ENCODE measurements at regions not wholly inside any gene's neighbourhood (a gene's known extent, or its start where the extent isn't known, plus 50 kb on each side); places are given as distances from the start of the nearest gene placed in this dataset.

- TF ChIP-seq CTCF (IDR thresholded peaks at IDR 0.05) (no peak), REST (IDR thresholded peaks at IDR 0.05; ENCODE audit: insufficient read depth in 1 of 2, low read depth in 2 of 2, low read length in 1 of 2) (no peak), POLR2AphosphoS5 (IDR thresholded peaks at IDR 0.05; ENCODE audit: low read depth, low read length) (no peak)
Observed at GRCh38 chr5:172582940-172583339, 58.1 kb upstream of the NEURL1B start.

All from Panc1 (cell line).